Activated naive CD4-positive, alpha-beta T cell treated with anti-CD3 and anti-CD28 coated beads for 36 hours (primary cell): ENCODE measurements at regions not wholly inside any gene's neighbourhood (a gene's known extent, or its start where the extent isn't known, plus 50 kb on each side); places are given as distances from the start of the nearest gene placed in this dataset.
"Not testable (repeated sequence)": the region's sequence is repeated elsewhere in the genome, so short reads cannot be mapped to it uniquely, and the experiment has no call there.

Experiments used
- CTCF ChIA-PET: fragments of 350-600 bp; sonication (Branson Sonifier 250); formaldehyde crosslinking; loops from one replicate; lab custom pipeline; 2021; ENCODE audit warnings: antibody characterized with exemption; lab: Charles Lee
- DNase-seq: peaks from one replicate; pipeline ENCODE4 v3.0.0-alpha.2; 2020
- H3K27ac Mint-ChIP-seq: one replicate; pipeline ENCODE4 v1.8.0; 2021; ENCODE audit warnings: mild to moderate bottlenecking, mixed read lengths
- H3K27me3 Mint-ChIP-seq: one replicate; pipeline ENCODE4 v1.8.0; 2021; ENCODE audit warnings: low read depth, mixed read lengths
- H3K36me3 Mint-ChIP-seq: one replicate; pipeline ENCODE4 v1.8.0; 2021; ENCODE audit warnings: low read depth, mixed read lengths
- H3K4me1 Mint-ChIP-seq: one replicate; pipeline ENCODE4 v1.8.0; 2021; ENCODE audit warnings: low read depth, mixed read lengths
- H3K4me3 Mint-ChIP-seq: one replicate; pipeline ENCODE4 v1.8.0; 2021; ENCODE audit warnings: mild to moderate bottlenecking, moderate library complexity, mixed read lengths
- H3K9me3 Mint-ChIP-seq: one replicate; pipeline ENCODE4 v1.8.0; 2021; ENCODE audit warnings: mixed read lengths
- intact Hi-C: fragments of 100-400 bp; cut with micrococcal nuclease; formaldehyde crosslinking; loops from one replicate; pipeline ENCODE4 v1.15.1; 2023

DNA sequence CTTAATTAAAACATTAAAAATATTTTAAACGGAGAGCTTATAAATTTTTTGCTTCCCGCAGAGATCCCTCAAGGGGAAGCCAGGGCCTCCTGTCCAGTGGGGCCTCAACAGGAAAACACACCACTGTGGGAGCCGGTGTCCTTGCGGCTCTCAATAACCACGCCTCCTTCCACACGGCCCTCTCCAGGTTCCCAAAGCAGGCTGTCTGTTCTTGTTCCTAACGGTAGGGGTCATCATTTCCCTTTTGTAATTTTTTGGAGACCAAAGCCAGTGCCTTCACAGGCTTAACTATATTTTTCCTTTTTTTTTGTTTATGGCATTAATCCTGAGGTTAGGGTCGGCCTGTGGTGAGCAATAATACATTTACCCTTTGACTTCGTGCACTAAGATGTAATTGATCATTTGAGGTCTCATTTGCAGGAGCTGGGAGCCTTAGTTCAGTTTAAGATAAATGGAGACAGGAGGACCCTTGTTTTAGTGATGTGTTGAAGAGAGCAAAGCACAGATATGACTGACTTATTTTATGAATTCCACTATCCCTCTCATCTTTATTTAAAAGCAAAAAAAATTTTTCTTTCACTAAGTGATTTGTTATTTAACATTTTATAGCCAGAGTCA, 77.5 kb upstream of the N4BP1 start:
- H3K4me3 Mint-ChIP-seq: no peak overlapping the region
- intact Hi-C loops: loop anchor here (1.0 kb wide), 2 partner anchors 595 to 663 kb away; no protein-coding TSS in a partner anchor
- DNase-seq: peak; percentile 59
- peaks cover 8% of the 10 kb centered on the region for H3K4me1 Mint-ChIP-seq
- no peaks in the 10 kb centered on the region for H3K36me3 Mint-ChIP-seq
- CTCF ChIA-PET: interaction anchor here (0.6 to 1.3 kb wide), 10 partner anchors 19 to 671 kb away, joined by 3 to 10 read pairs (median 4); no protein-coding TSS in a partner anchor
- no peaks in the 10 kb centered on the region for H3K9me3 Mint-ChIP-seq
- H3K27ac Mint-ChIP-seq: no peak overlapping the region
- peaks cover 16% of the 10 kb centered on the region for H3K27me3 Mint-ChIP-seq

- intact Hi-C loops: no loop called here
- Mint-ChIP-seq H3K4me3 (no peak overlapping the region), H3K4me1 (peaks cover 8% of the 10 kb centered on the region), H3K9me3 (no peaks in the 10 kb centered on the region), H3K27me3 (peaks cover 12% of the 10 kb centered on the region), H3K27ac (no peak overlapping the region), H3K36me3 (no peaks in the 10 kb centered on the region)
- CTCF ChIA-PET: interaction anchor here (1.4 kb wide), 1 partner anchor 10 kb away, joined by 4 read pairs; no protein-coding TSS in a partner anchor
- no peak for DNase-seq
These were observed 74.2 kb upstream of the N4BP1 start for GRCh38 chr16:48684148-48684547.

DNA sequence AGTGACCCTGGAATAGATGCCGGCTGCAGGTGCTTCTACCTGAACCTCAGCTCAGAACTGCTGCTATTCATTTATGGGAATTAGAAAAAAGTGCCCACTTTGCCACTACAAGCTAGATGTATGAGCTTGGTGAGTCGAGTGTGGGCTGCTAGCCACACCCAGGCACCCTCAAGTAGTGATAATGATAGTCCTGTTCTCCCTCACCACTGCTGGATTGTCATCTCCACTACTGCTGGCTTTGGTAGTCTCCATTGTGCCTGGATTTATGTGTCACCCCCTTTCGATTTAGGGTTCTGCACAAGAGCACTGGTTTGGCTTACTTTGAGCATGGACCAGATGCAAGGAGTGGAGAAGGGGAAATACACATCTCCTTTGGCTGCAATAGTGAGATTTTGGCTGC, 73.0 kb upstream of the N4BP1 start:
- Mint-ChIP-seq H3K9me3 (no peaks in the 10 kb centered on the region), H3K4me1 (peaks cover 8% of the 10 kb centered on the region), H3K27ac (no peak overlapping the region), H3K27me3 (peaks cover 12% of the 10 kb centered on the region), H3K36me3 (no peaks in the 10 kb centered on the region), H3K4me3 (no peak overlapping the region)
- DNase-seq: no peak
- CTCF ChIA-PET: no interaction called here
- intact Hi-C loops: no loop called here

GRCh38 chr16:48681520-48681919, 71.5 kb upstream of the N4BP1 start:
- no peak for DNase-seq
- H3K27me3 Mint-ChIP-seq: peaks cover 7% of the 10 kb centered on the region
- no peaks in the 10 kb centered on the region for H3K36me3 Mint-ChIP-seq
- H3K27ac Mint-ChIP-seq: no peak overlapping the region
- H3K4me3 Mint-ChIP-seq: no peak overlapping the region
- peaks cover 8% of the 10 kb centered on the region for H3K4me1 Mint-ChIP-seq
- no peaks in the 10 kb centered on the region for H3K9me3 Mint-ChIP-seq
- intact Hi-C loops: no loop called here
- CTCF ChIA-PET: no interaction called here

DNA sequence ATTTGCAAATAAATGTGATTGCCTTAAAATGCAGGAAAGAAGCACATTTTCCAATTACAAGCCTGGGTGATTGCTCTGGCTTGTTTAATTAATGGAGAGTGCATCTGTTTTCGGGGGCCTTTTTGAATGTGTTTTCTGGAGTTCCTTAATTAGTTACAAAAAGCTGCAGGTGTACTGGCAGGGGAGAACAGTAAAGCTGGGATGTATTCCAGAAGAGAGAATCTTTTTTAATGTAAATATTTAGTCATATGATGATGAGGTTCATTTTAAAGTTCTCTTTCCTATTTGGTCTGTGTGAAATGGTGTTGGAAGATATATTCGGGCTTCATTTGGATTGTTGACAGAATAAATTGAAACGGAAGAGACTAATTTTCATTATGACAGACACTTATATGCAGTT, 70.9 kb upstream of the N4BP1 start:
- no peaks in the 10 kb centered on the region for H3K9me3 Mint-ChIP-seq
- CTCF ChIA-PET: no interaction called here
- no peak for DNase-seq
- peaks cover 4% of the 10 kb centered on the region for H3K4me1 Mint-ChIP-seq
- H3K27ac Mint-ChIP-seq: no peak overlapping the region
- H3K36me3 Mint-ChIP-seq: no peaks in the 10 kb centered on the region
- intact Hi-C loops: no loop called here
- no peak overlapping the region for H3K4me3 Mint-ChIP-seq
- peaks cover 2% of the 10 kb centered on the region for H3K27me3 Mint-ChIP-seq

DNA sequence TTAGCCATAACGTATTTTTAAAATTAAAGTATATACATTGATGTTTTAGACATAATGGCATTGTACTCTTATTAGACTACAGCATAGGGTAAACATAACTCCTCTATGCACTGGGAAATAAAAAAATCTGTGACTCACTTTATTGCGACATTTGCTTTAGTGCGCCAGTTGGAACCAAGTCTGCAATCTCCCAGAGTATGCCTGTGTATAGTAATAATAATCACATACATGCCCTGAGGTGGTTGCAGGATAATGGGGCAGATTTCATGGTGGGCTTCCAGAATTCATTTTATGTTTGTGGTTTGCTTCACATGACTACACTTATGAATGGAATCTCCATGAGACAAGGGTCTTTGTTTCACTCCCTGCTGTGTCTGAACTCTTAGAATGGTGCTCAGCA, 66.9 kb upstream of the N4BP1 start:
- Mint-ChIP-seq H3K4me3 (no peak overlapping the region), H3K9me3 (no peaks in the 10 kb centered on the region), H3K27ac (no peak overlapping the region), H3K4me1 (no peaks in the 10 kb centered on the region), H3K36me3 (peaks cover under 1% of the 10 kb centered on the region), H3K27me3 (no peaks in the 10 kb centered on the region)
- CTCF ChIA-PET: no interaction called here
- no peak for DNase-seq
- intact Hi-C loops: no loop called here

DNA sequence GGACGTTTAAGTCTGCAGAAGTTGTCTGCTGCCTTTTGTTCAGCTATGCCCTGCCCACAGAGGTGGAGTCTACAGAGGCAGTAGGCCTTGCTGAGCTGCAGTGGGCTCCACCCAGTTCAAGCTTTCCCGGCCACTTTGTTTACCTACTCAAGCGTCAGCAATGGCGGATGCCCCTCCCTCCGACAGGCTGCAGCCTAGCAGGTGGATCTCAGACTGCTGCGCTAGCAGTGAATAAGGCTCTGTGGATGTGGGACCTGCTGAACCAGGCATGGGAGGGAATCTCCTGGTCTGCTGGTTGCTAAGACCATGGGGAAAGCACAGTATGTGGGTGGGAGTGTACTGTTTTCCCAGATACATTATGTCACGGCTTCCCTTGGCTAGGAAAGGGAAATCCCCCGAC, 58.2 kb upstream of the N4BP1 start:
- CTCF ChIA-PET: interaction anchor here (0.7 kb wide), 2 partner anchors 19 to 173 kb away, joined by 3 read pairs; no protein-coding TSS in a partner anchor
- H3K27ac Mint-ChIP-seq, intact Hi-C loops, H3K4me1 Mint-ChIP-seq, H3K36me3 Mint-ChIP-seq, H3K27me3 Mint-ChIP-seq, DNase-seq, H3K4me3 Mint-ChIP-seq: not testable (repeated sequence)
- H3K9me3 Mint-ChIP-seq: peaks cover 12% of the 10 kb centered on the region

GRCh38 chr16:48659940-48660339, 50.0 kb upstream of the N4BP1 start:
- Mint-ChIP-seq H3K4me1 (no peaks in the 10 kb centered on the region), H3K36me3 (peaks cover 3% of the 10 kb centered on the region), H3K9me3 (peaks cover 24% of the 10 kb centered on the region), H3K27me3 (no peaks in the 10 kb centered on the region), H3K4me3 (no peak overlapping the region), H3K27ac (no peak overlapping the region)
- intact Hi-C loops: no loop called here
- CTCF ChIA-PET: interaction anchor here (0.6 kb wide), 1 partner anchor 14 kb away, joined by 3 read pairs; no protein-coding TSS in a partner anchor
- no peak for DNase-seq
